GM12875 (cell line): ENCODE measurements at regions not wholly inside any gene's neighbourhood (a gene's known extent, or its start where the extent isn't known, plus 50 kb on each side); places are given as distances from the start of the nearest gene placed in this dataset.

Source experiments
- H3K4me3 ChIP-seq: one replicate; pipeline ENCODE4 v1.5.1; 2011; ENCODE audit warnings: low read depth, low read length, control low read depth
- TF ChIP-seq, protein P1 (sequence below): IDR thresholded peaks from 2 replicates; pipeline ENCODE4 v1.5.1; 2011; ENCODE audit warnings: low read depth, mild to moderate bottlenecking, control low read depth, inconsistent platforms, low read length, moderate library complexity, borderline replicate concordance; ENCODE audit not compliant: insufficient read depth

GRCh38 chr1:48115835-48116234 is 106.7 kb upstream of the SLC5A9 start:
- H3K4me3 ChIP-seq: no peak overlapping the region
- TF ChIP-seq, protein P1, sequence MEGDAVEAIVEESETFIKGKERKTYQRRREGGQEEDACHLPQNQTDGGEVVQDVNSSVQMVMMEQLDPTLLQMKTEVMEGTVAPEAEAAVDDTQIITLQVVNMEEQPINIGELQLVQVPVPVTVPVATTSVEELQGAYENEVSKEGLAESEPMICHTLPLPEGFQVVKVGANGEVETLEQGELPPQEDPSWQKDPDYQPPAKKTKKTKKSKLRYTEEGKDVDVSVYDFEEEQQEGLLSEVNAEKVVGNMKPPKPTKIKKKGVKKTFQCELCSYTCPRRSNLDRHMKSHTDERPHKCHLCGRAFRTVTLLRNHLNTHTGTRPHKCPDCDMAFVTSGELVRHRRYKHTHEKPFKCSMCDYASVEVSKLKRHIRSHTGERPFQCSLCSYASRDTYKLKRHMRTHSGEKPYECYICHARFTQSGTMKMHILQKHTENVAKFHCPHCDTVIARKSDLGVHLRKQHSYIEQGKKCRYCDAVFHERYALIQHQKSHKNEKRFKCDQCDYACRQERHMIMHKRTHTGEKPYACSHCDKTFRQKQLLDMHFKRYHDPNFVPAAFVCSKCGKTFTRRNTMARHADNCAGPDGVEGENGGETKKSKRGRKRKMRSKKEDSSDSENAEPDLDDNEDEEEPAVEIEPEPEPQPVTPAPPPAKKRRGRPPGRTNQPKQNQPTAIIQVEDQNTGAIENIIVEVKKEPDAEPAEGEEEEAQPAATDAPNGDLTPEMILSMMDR: no peak

- TF ChIP-seq, protein P1: no peak
- no peak overlapping the region for H3K4me3 ChIP-seq
Observed at GRCh38 chr1:48114596-48115382, 107.7 kb upstream of the SLC5A9 start.

DNA sequence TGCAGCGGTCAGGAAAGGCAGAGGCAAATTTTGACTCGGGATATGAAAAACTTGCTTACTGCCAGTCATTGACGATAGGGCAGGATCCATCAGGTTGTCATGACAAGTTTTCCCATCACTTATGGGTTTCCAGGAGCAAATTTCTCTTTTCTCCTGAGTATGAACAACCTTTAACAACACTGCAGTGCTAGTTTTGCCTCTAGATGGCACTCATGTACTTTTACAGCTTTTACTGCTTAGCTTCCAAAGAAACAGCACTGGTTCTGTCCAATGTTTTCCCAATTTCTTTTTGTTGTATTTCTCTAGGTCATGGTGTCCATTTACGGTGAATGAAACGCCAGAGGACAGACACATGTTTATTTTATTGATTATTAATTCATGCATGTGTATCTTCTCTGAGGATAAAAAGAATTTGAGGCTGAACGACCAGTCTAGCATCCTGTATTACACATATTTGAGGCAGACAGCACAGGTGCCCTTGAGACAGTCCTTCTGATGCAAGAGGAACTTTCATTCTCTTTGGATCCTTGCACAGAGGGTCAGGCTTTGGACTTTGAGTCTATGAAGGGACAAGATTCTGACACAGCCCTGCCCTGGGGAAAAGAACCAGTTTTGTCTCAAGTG is 112.3 kb upstream of the TRABD2B start:
- no peak overlapping the region for H3K4me3 ChIP-seq
- TF ChIP-seq, protein P1: peak; percentile 65; the same call in 1 of the 2 replicates

DNA sequence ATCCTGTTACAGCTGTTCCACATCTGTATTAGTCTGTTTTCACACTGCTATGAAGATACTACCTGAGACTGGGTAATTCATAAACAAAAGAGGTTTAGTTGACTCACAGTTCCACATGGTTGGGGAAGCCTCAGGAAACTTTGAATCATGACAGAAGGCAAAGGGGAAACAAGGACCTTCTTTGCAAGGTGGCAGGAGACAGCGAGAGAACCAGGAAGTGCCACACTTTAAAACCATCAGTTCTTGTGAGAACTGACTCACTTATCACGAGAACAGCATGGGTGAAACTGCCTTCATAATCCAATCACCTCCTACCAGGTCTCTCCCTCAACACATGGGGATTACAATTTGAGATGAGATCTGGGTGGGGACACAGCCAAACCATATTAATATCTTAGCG is 110.3 kb upstream of the TRABD2B start:
- TF ChIP-seq, protein P1: no peak
- H3K4me3 ChIP-seq: no peak overlapping the region

GRCh38 chr1:48106049-48106448 is 108.9 kb upstream of the TRABD2B start:
- TF ChIP-seq, protein P1: no peak
- H3K4me3 ChIP-seq: no peak overlapping the region

DNA sequence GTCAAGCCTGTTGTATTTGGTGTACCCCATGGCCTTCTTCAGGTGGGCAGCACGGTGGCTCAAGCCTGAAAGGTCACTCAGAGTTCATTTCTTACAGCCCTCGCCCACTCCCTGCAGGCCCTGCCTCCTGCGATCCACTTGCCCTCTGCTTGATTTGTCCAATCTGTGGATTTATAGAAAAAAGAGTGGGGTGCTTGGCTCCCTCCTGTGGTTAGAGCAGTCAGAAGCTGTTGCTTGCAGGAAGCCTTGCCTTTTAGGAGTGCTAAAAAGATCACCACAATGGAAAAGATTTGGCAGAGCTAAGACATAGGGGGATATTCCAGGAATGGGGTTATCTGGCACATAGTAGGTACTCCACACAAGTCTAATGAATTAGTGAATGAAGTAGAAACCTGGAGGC is 108.0 kb upstream of the TRABD2B start:
- H3K4me3 ChIP-seq: no peak overlapping the region
- TF ChIP-seq, protein P1: no peak

DNA sequence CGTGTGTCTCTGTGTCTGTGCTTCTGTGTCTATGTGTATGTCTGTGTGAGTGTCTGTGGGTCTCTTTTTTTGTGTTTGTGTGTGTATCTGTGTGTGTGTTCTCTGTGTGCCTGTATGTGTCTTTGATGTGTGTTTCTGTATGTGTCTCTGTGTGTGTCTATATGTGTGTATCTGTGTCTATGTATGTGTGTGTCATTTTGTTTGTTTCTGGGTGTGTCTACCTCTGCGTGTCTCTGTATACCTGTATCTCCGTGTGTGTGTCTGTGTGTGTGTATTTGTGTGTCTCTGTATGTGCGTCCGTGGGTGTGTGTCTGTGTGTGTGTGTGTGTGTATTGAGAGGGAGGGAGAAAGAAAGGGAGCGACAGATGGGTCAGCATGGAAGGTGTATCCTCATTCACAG is 106.3 kb upstream of the TRABD2B start:
- TF ChIP-seq, protein P1: no peak
- no peak overlapping the region for H3K4me3 ChIP-seq
